HG03469 (cell line): ENCODE measurements at regions not wholly inside any gene's neighbourhood (a gene's known extent, or its start where the extent isn't known, plus 50 kb on each side); places are given as distances from the start of the nearest gene placed in this dataset.

ENCODE experiments used
- ATAC-seq: cut with Tn5 transposase; IDR thresholded peaks from one replicate; pipeline ENCODE4 v1.9.1; 2021; ENCODE audit warnings: mild to moderate bottlenecking, moderate library complexity, moderate number of reproducible peaks; ENCODE audit not compliant: unreplicated experiment

DNA sequence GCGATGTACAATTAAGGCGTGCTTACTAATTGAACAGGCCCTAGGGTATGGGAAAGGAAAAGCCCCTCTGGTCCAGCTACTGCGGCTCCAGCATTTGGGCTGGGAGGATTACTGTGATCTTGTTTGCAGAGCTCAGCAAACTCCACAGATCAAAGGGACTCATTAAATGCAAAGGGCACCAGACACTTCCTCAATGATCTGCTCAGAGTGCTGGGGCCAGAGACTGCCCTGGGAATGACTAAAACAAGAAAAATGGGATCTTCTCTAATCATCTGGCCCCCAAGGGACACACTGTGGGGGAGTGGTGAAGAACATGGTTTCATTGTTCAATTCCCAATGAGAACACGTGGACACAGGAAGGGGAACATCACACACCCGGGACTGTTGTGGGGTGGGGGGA lies 85.0 kb downstream of the MARCHF4 start:
- ATAC-seq, result no peak

- ATAC-seq, result no peak
Measured at GRCh38 chr2:216286616-216287231, 85.6 kb downstream of the MARCHF4 start.

DNA sequence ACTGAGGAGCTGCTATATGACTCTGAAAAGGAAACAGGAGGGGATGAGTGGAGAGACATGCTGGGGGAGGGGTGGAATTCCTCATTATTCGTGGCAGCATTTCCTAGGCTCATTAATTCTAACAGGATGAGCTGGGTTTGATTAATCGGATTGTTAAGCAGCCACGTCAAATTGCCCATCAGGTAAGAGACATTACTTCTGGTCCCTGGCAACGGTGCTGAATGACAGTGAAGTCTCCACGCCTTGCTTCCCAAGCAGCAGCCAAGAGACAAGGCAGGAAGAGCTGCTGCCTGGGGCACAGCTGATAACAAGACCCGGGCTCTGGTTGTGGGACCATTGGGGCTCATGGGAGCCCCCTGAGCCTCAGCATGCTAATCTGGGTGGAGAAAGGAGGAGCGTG lies 86.6 kb downstream of the MARCHF4 start:
- ATAC-seq, result no peak

DNA sequence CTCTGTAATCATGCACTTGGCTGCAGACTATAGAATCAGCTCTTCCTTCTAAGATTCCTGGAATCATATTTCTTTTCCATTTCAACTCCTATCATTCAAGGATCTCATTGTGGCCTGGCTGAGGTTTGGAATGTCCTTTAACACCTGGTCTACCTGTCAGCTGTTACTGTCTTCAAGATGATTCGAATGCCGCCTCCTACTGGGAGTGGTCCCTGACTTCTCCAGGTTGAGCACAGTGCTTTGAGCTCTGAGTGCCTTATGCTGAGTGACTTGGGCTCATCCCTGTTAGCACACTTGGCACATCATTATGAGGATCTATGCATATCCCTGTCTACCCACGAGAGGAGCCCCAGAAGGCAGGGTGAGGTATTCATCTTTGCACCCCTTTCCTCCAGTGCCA lies 87.6 kb downstream of the MARCHF4 start:
- no peak for ATAC-seq

- peak; percentile 85 for ATAC-seq
Measured at GRCh38 chr2:216283038-216283900, 89.0 kb downstream of the MARCHF4 start.

DNA sequence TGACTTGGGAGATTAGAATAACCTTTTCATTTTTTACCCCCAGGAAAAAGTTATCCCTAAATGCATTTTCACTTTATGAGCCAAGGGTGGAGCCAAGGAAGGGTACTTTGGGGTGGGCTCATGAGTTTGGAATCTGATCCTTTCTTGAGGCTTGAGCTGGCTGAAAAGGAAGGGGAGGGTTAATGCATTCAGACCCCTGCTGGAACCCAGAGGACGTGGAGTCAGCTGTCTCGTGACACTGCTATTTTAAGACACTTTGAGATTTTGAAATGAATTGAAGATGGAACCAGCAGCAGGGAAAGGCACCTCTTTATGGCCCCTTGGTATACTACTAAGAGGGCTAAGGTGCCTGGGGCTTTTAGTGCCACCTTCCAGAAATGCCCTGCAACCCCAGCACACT lies 90.4 kb downstream of the MARCHF4 start:
- no peak for ATAC-seq

DNA sequence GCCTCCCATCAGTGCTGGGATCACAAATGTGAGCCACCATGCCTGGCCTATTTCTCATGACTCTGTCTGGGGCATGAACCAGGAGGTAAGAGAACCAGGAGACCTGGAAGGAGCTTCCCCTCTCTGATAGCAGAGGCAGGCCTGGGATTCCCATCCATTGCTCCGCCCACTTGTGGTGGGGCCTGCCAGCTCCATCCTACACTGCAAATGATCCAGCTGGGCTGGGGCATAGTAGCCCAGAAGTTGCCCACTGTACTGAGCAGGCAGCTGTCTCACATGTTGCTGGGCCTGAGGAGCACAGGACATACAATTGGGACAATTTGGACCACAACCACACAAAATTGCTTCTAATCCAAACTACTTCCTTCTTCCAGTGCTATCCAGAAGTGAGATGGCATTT lies 91.0 kb downstream of the MARCHF4 start:
- no peak for ATAC-seq

- no peak for ATAC-seq
Measured at GRCh38 chr2:216279459-216279858, 92.8 kb downstream of the MARCHF4 start.

DNA sequence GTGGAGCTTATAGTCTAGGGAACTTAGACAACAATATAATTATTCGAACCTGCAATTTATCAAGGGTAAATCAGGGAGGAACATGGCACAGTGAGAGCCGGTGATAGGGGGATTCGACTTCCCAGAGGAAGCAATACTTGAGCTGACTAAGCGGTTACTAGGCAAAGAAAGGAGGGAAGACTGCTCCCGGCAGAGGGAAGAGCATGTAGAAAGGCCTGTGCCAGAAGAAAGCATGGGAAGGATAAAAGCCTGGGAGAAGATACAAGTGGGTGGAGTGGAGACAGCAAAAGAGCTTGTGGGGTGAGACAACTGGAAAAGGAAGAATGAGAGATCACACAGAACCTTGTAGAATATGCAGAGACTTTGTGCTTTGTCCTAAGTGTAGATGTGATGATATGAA lies 93.3 kb downstream of the MARCHF4 start:
- no peak for ATAC-seq

- no peak for ATAC-seq
Measured at GRCh38 chr2:216275890-216276289, 96.4 kb downstream of the MARCHF4 start.

GRCh38 chr2:216274194-216274840 lies 98.0 kb downstream of the MARCHF4 start:
- ATAC-seq, result no peak

- ATAC-seq, result no peak
Measured at GRCh38 chr2:216261042-216261537, 111.2 kb downstream of the MARCHF4 start.

GRCh38 chr2:216260629-216261028 lies 111.7 kb downstream of the MARCHF4 start:
- no peak for ATAC-seq

DNA sequence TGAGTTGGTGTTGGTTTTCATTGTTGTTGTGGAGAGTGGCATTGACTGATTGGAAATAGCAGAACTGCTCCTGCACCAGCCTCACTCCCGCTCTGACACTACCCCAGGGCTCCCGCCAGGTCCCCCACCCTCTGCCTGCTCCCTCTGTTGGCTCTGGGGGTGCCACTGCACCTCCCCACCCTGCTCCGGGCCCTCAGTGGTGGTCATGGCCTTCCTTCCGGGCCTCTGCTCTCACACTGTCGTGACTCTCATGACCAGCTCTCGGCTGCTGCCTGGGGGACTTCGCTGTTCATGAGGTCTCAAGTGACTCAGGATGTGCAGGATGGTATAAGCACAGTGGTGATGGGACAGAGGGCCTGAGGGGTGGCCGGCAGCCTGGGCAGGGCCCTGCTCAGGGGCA lies 113.2 kb downstream of the MARCHF4 start:
- no peak for ATAC-seq

DNA sequence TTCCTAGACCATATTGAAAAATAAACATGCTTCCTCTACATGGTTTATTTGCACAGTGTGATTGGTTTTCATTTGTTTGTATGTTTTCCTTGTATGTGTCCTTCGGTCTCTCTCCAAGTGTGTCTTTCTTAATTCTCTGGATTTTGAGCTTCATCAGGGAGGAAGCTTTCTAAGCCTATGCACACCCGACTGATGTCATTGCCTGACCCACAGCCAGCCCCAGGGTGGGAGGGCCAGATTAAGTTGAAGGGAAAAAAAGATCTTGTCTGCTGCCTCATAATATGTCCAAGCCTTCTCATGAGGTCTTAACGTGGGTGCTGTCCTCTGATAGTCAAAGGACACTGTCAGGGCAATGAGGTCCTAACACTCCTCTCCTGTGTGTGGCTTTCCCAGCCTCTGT lies 115.2 kb downstream of the MARCHF4 start:
- no peak for ATAC-seq
